Smooth muscle cell (in vitro differentiated cells): ENCODE measurements at regions not wholly inside any gene's neighbourhood (a gene's known extent, or its start where the extent isn't known, plus 50 kb on each side); places are given as distances from the start of the nearest gene placed in this dataset.

Experiments
- DNase-seq: peaks from one replicate; lab custom pipeline; 2025; ENCODE audit not compliant: unreplicated experiment; lab: John Stamatoyannopoulos, UW
- H2AFZ ChIP-seq: fragments of 200-600 bp; sonication (generic); 2 replicates; pipeline ENCODE4 v1.6.0; 2016; ENCODE audit warnings: antibody characterized with exemption, low read depth, mild to moderate bottlenecking
- H3F3A ChIP-seq: fragments of 200-600 bp; sonication (generic); 2 replicates; pipeline ENCODE4 v1.6.0; 2017; ENCODE audit warnings: antibody characterized with exemption, low read depth
- H3K27ac ChIP-seq: fragments of 200-600 bp; sonication (generic); 2 replicates; pipeline ENCODE4 v1.5.1; 2016; ENCODE audit warnings: low read depth, mild to moderate bottlenecking
- H3K27me3 ChIP-seq: fragments of 200-600 bp; sonication (generic); 2 replicates; pipeline ENCODE4 v1.6.1; 2016; ENCODE audit warnings: low read depth, mild to moderate bottlenecking
- H3K36me3 ChIP-seq: fragments of 200-600 bp; sonication (generic); 2 replicates; pipeline ENCODE4 v1.5.1; 2016; ENCODE audit warnings: low read depth
- H3K4me1 ChIP-seq: fragments of 200-600 bp; sonication (generic); 2 replicates; pipeline ENCODE4 v1.5.1; 2016; ENCODE audit warnings: low read depth
- H3K4me2 ChIP-seq: fragments of 200-600 bp; sonication (generic); 2 replicates; pipeline ENCODE4 v1.6.0; 2016; ENCODE audit warnings: mild to moderate bottlenecking
- H3K4me3 ChIP-seq: fragments of 200-600 bp; sonication (generic); 2 replicates; pipeline ENCODE4 v1.5.1; 2016; ENCODE audit warnings: mild to moderate bottlenecking
- H3K79me2 ChIP-seq: fragments of 200-600 bp; sonication (generic); 2 replicates; pipeline ENCODE4 v1.6.0; 2016; ENCODE audit warnings: low read depth, mild to moderate bottlenecking
- H3K9ac ChIP-seq: fragments of 200-600 bp; sonication (generic); 2 replicates; pipeline ENCODE4 v1.6.0; 2016; ENCODE audit warnings: low read depth
- H3K9me3 ChIP-seq: fragments of 200-600 bp; sonication (generic); replicated peaks from 2 replicates; pipeline ENCODE4 v1.5.1; 2016; ENCODE audit warnings: low read depth
- H4K20me1 ChIP-seq: fragments of 200-600 bp; sonication (generic); 2 replicates; pipeline ENCODE4 v1.6.0; 2016; ENCODE audit warnings: low read depth
- CTCF ChIP-seq: fragments of 200-600 bp; sonication (generic); IDR thresholded peaks from 2 replicates; pipeline ENCODE4 v1.5.1; 2017; ENCODE audit warnings: borderline replicate concordance, mild to moderate bottlenecking, antibody characterized with exemption; ENCODE audit not compliant: insufficient read depth, poor library complexity, severe bottlenecking
- WGBS: methylation state at CpG from one replicate; pipeline ENCODE4 v1.1.7; 2016; ENCODE audit warnings: low lambda C conversion rate; 5-methylcytosine and 5-hydroxymethylcytosine counted together

GRCh38 chr14:101695659-101696058, 65.8 kb upstream of the PPP2R5C start:
- H3K36me3 ChIP-seq, result no peaks in the 10 kb centered on the region
- no peak overlapping the region for H3K4me3 ChIP-seq
- no peaks in the 10 kb centered on the region for H3K79me2 ChIP-seq
- H3K9ac ChIP-seq, result no peak overlapping the region
- H3K27me3 ChIP-seq, result peaks cover 28% of the 10 kb centered on the region
- H2AFZ ChIP-seq, result no peak overlapping the region
- no peak overlapping the region for H3K27ac ChIP-seq
- no peaks in the 10 kb centered on the region for H3F3A ChIP-seq
- TF ChIP-seq CTCF, result no peak
- no peak overlapping the region for H3K4me2 ChIP-seq
- H4K20me1 ChIP-seq, result no peaks in the 10 kb centered on the region
- DNase-seq, result no peak
- peaks cover 2% of the 10 kb centered on the region for H3K9me3 ChIP-seq
- WGBS, result 36% methylated on average over 1 of the region's 1 CpG
- no peaks in the 10 kb centered on the region for H3K4me1 ChIP-seq

- Histone ChIP-seq H3K4me3 (no peak overlapping the region), H3F3A (no peaks in the 10 kb centered on the region), H4K20me1 (no peaks in the 10 kb centered on the region), H3K27ac (no peak overlapping the region), H3K4me1 (no peaks in the 10 kb centered on the region), H2AFZ (no peak overlapping the region), H3K27me3 (peaks cover 19% of the 10 kb centered on the region), H3K9ac (no peak overlapping the region), H3K9me3 (no peaks in the 10 kb centered on the region), H3K79me2 (no peaks in the 10 kb centered on the region), H3K4me2 (no peak overlapping the region), H3K36me3 (no peaks in the 10 kb centered on the region)
- no peak for DNase-seq
- TF ChIP-seq CTCF, result no peak
- 87% methylated on average over 3 of the region's 3 CpGs for WGBS
These were observed 57.4 kb upstream of the PPP2R5C start for GRCh38 chr14:101704140-101704539.

- Histone ChIP-seq H4K20me1 (no peaks in the 10 kb centered on the region), H3K4me3 (peak overlapping the region; percentile 20), H3K4me1 (no peaks in the 10 kb centered on the region), H3K4me2 (peak overlapping the region; percentile 70), H3K79me2 (no peaks in the 10 kb centered on the region), H3K27ac (no peak overlapping the region), H2AFZ (peak overlapping the region; percentile 90), H3K36me3 (no peaks in the 10 kb centered on the region), H3K9me3 (no peaks in the 10 kb centered on the region), H3F3A (no peaks in the 10 kb centered on the region), H3K9ac (no peak overlapping the region), H3K27me3 (peaks cover 2% of the 10 kb centered on the region)
- DNase-seq, result no peak
- no peak for TF ChIP-seq CTCF
- 21% methylated on average over 28 of the region's 73 CpGs for WGBS
These were observed 55.6 kb upstream of the PPP2R5C start for GRCh38 chr14:101705733-101706508.
